Upper lobe of right lung (tissue), 1 donor: ENCODE measurements at regions not wholly inside any gene's neighbourhood (a gene's known extent, or its start where the extent isn't known, plus 50 kb on each side); places are given as distances from the start of the nearest gene placed in this dataset.

Experiments
- ATAC-seq: fragments of 200-7000 bp; cut with Tn5 transposase; one replicate; pipeline ENCODE4 v1.9.1; 2020; ENCODE audit warnings: mild to moderate bottlenecking, moderate library complexity
- DNase-seq: peaks from one replicate; pipeline ENCODE4 v3.0.0-alpha.2; 2020
- H3K27ac ChIP-seq: fragments of 200-600 bp; one replicate; pipeline ENCODE4 v1.8.0; 2022
- H3K27me3 ChIP-seq: fragments of 200-600 bp; one replicate; pipeline ENCODE4 v1.8.0; 2022; ENCODE audit warnings: mild to moderate bottlenecking
- H3K36me3 ChIP-seq: fragments of 200-600 bp; one replicate; pipeline ENCODE4 v1.8.0; 2022
- H3K4me1 ChIP-seq: fragments of 200-600 bp; one replicate; pipeline ENCODE4 v1.8.0; 2022
- H3K4me3 ChIP-seq: fragments of 200-600 bp; one replicate; pipeline ENCODE4 v1.8.0; 2022; ENCODE audit warnings: mild to moderate bottlenecking
- H3K9me3 ChIP-seq: fragments of 200-600 bp; one replicate; pipeline ENCODE4 v1.8.0; 2022
- intact Hi-C: fragments of 100-400 bp; cut with DNase I; formaldehyde crosslinking; loops from one replicate; pipeline ENCODE4 v1.11.0; 2022
- TF ChIP-seq, protein P1 (sequence below): fragments of 200-600 bp; IDR thresholded peaks from one replicate; pipeline ENCODE4 v1.8.0; 2022; ENCODE audit warnings: antibody characterized with exemption
- donor health status: DM: no; HTN: yes; CAD: no; lungs with severe emphysema.

DNA sequence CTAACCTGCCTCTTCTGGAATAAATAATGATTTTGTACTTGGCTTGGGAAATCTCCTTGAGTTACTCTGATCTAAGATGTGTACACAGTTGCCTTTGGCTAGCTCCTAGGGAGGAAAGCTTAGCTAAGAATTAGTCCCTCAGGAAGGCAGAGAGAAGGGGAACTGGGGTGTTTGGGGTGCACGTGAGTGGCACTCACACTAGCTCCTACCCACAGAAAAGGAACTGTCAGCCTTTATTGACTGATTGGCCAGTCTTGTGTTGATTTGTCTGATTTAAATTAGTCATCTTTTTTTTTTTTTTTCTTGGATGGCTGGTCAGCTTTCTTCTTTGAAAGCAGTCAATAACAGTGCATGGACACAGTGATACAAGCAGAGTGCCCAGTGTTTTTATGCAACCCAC lies 107.7 kb downstream of the DMRT2 start:
- intact Hi-C loops: no loop called here
- no peaks in the 10 kb centered on the region for H3K36me3 ChIP-seq
- no peak for DNase-seq
- no peak for ATAC-seq
- H3K27me3 ChIP-seq: no peaks in the 10 kb centered on the region
- TF ChIP-seq, protein P1, sequence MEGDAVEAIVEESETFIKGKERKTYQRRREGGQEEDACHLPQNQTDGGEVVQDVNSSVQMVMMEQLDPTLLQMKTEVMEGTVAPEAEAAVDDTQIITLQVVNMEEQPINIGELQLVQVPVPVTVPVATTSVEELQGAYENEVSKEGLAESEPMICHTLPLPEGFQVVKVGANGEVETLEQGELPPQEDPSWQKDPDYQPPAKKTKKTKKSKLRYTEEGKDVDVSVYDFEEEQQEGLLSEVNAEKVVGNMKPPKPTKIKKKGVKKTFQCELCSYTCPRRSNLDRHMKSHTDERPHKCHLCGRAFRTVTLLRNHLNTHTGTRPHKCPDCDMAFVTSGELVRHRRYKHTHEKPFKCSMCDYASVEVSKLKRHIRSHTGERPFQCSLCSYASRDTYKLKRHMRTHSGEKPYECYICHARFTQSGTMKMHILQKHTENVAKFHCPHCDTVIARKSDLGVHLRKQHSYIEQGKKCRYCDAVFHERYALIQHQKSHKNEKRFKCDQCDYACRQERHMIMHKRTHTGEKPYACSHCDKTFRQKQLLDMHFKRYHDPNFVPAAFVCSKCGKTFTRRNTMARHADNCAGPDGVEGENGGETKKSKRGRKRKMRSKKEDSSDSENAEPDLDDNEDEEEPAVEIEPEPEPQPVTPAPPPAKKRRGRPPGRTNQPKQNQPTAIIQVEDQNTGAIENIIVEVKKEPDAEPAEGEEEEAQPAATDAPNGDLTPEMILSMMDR: no peak
- no peak overlapping the region for H3K4me3 ChIP-seq
- H3K4me1 ChIP-seq: no peaks in the 10 kb centered on the region
- H3K27ac ChIP-seq: no peak overlapping the region
- H3K9me3 ChIP-seq: no peaks in the 10 kb centered on the region

DNA sequence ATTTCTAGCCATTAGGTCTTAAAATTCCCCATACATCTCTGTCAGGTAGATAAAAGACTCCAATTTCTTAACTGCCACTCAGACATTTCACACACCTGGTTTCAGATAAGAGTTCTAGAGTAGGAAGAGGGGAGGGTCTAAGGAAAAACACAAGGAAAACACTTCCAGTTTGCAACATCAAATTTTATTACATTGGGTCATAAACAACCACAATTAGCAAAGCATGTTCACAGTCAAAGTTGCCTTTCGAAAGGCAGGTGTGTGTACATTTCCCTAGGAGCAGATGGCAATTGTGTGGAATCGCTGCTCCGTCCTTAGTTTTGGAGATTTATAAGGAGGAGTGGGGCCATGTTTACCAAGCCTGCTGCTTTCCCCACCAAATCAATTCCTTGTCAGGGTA lies 120.8 kb downstream of the DMRT2 start:
- no peak overlapping the region for H3K4me3 ChIP-seq
- DNase-seq (no peak), ATAC-seq (no peak)
- H3K27me3 ChIP-seq: no peaks in the 10 kb centered on the region
- H3K4me1 ChIP-seq: no peaks in the 10 kb centered on the region
- no peaks in the 10 kb centered on the region for H3K36me3 ChIP-seq
- intact Hi-C loops: no loop called here
- H3K9me3 ChIP-seq: no peaks in the 10 kb centered on the region
- TF ChIP-seq, protein P1: no peak
- H3K27ac ChIP-seq: no peak overlapping the region

DNA sequence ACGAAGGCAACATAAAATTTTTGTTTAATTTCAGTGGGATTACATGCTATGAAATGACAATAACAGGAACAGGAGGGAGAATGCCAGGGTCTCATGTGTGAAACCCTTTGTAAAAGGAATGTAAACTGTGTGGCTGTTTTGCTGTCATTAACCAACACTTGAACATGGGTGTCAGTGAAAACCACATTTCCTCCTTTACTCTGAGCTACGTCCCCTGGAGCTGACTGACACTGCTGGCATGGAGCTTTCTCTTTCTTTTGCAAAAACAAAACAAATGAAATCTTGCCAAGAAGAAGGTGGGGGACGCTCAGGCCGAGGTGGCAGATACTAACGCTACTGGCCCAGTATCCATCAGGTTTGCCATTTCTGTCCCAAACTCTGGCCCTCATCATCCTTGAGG lies 121.4 kb downstream of the DMRT2 start:
- ATAC-seq: no peak

DNA sequence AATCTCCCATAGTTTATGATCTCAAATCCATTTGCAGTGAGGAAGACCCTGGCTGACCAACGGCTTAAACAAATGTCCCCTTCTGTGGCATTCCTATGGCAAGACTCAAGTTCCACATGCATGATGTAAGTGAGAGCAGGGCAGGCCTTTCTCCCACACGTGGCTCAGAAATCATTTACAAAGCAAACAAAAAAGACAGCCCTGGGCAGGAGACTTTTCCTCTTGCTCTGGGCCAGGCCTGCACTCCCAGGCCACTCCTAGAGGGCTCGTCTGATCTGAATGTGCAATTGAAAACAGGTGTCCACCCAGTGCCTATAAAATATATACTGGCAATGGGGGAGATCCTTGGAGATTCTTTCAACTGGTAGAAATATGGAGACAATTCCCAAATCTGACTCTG lies 123.1 kb downstream of the DMRT2 start:
- H3K27me3 ChIP-seq: no peaks in the 10 kb centered on the region
- no peaks in the 10 kb centered on the region for H3K4me1 ChIP-seq
- H3K27ac ChIP-seq: no peak overlapping the region
- TF ChIP-seq, protein P1: no peak
- no peak overlapping the region for H3K4me3 ChIP-seq
- no peaks in the 10 kb centered on the region for H3K36me3 ChIP-seq
- H3K9me3 ChIP-seq: no peaks in the 10 kb centered on the region
- DNase-seq (peak; percentile 30), ATAC-seq (peak; percentile 64)
- intact Hi-C loops: no loop called here

More for the DNA sequence above, 121.4 kb downstream of the DMRT2 start:
- intact Hi-C loops: no loop called here
- Histone ChIP-seq H3K36me3 (no peaks in the 10 kb centered on the region), H3K9me3 (no peaks in the 10 kb centered on the region), H3K27me3 (no peaks in the 10 kb centered on the region), H3K4me1 (no peaks in the 10 kb centered on the region), H3K4me3 (no peak overlapping the region), H3K27ac (no peak overlapping the region)
- DNase-seq: no peak
- TF ChIP-seq, protein P1: no peak

DNA sequence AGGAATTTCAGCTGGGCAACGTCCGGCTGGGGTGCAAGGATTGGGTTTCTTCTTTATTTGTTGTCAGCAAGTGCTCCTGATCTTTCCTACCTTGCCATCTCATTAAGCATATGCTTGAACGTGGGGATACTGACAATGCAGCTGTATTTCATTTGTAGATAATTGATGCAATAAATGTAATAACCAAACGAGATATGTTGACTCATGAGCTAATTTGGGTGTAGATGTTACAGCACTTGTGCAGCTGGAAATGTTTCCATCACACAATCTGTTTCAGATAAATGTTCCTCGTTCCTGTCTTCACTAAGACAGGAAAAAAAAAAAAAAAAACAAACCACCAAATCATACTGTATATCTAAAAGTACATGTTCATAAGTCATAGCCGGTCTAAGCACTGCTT lies 123.8 kb downstream of the DMRT2 start:
- DNase-seq (no peak), ATAC-seq (no peak)
- Histone ChIP-seq H3K4me1 (no peaks in the 10 kb centered on the region), H3K36me3 (no peaks in the 10 kb centered on the region), H3K27ac (no peak overlapping the region), H3K4me3 (no peak overlapping the region), H3K27me3 (no peaks in the 10 kb centered on the region), H3K9me3 (no peaks in the 10 kb centered on the region)
- TF ChIP-seq, protein P1: no peak
- intact Hi-C loops: no loop called here

DNA sequence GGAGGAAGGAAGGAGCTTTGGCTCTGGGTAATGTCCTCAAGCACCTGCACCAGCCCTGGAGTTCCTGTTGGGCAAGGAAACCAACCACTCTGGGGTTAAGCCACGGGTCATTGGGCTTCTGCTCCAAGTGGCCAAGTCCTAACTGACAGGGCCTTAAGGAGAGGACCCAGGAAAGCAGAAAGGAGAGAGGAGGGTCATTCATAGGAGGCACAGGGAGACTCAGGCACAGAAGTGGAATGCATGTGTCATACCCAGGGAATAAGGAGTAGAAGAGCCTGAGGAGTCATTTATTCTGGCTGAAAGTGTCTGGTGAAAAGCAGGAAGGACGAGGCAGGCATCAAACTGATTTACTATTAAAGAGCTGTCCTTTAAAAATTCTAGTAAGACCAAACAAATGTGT lies 129.2 kb downstream of the DMRT2 start:
- DNase-seq: no peak
- Histone ChIP-seq H3K4me1 (no peaks in the 10 kb centered on the region), H3K9me3 (no peaks in the 10 kb centered on the region), H3K27ac (no peak overlapping the region), H3K27me3 (no peaks in the 10 kb centered on the region), H3K4me3 (no peak overlapping the region), H3K36me3 (no peaks in the 10 kb centered on the region)
- intact Hi-C loops: no loop called here
- TF ChIP-seq, protein P1: no peak
- no peak for ATAC-seq
